ENCODE measurements at regions not wholly inside any gene's neighbourhood (a gene's known extent, or its start where the extent isn't known, plus 50 kb on each side); places are given as distances from the start of the nearest gene placed in this dataset.

DNA sequence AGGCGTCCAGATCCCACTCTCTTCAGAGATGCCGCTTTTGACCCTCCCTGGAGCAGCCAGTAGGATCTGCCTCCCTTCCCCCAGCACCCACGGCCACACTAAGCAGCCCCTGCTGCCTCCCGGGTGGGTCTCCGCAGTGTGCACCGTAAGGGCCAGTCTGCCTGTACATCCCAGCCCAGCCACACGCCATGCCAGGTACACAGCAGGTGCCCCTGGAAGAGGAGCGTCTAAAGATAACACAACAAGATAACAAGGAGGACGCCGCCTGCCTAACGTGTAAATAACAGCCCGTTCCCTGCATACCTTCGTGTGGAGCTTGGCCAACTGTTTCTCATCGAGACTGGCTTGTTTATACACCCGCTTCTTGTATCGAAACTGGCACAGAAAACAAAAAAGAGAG, 139.4 kb downstream of the SHANK2 start:
- intact Hi-C loops (cut with micrococcal nuclease) (no loop called here), dilution Hi-C loops (cut with MboI; ENCODE audit: extremely low pct_ligation_motif_present, low sequenced_read_pairs) (no loop called here)
- no peak overlapping the region for H3K27ac ChIP-seq (ENCODE audit: insufficient read depth, low read depth, low read length)
- TF ChIP-seq MYC (IDR thresholded peaks at IDR 0.05; ENCODE audit: low read depth, low read length) (no peak), FOS (IDR thresholded peaks at IDR 0.05; ENCODE audit: borderline replicate concordance, insufficient read depth, low read length) (no peak), POLR2A (IDR thresholded peaks at IDR 0.05; ENCODE audit: low read depth, low read length) (no peak), JUN (IDR thresholded peaks at IDR 0.05; ENCODE audit: borderline replicate concordance, insufficient read depth, insufficient read length, low read depth) (no peak), EZH2 (IDR thresholded peaks at IDR 0.05; ENCODE audit: borderline replicate concordance, low read depth, low read length, severe bottlenecking) (no peak), GATA2 (IDR thresholded peaks at IDR 0.05; ENCODE audit: insufficient read depth, insufficient read length, low read depth, low read length) (no peak), POLR2AphosphoS5 (IDR thresholded peaks at IDR 0.05; ENCODE audit: insufficient read depth, low read depth, low read length) (no peak)
- TF ChIP-seq, protein P1, sequence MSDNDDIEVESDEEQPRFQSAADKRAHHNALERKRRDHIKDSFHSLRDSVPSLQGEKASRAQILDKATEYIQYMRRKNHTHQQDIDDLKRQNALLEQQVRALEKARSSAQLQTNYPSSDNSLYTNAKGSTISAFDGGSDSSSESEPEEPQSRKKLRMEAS (IDR thresholded peaks at IDR 0.05; ENCODE audit: insufficient read depth, insufficient read length): no peak
- TF ChIP-seq, protein P2, sequence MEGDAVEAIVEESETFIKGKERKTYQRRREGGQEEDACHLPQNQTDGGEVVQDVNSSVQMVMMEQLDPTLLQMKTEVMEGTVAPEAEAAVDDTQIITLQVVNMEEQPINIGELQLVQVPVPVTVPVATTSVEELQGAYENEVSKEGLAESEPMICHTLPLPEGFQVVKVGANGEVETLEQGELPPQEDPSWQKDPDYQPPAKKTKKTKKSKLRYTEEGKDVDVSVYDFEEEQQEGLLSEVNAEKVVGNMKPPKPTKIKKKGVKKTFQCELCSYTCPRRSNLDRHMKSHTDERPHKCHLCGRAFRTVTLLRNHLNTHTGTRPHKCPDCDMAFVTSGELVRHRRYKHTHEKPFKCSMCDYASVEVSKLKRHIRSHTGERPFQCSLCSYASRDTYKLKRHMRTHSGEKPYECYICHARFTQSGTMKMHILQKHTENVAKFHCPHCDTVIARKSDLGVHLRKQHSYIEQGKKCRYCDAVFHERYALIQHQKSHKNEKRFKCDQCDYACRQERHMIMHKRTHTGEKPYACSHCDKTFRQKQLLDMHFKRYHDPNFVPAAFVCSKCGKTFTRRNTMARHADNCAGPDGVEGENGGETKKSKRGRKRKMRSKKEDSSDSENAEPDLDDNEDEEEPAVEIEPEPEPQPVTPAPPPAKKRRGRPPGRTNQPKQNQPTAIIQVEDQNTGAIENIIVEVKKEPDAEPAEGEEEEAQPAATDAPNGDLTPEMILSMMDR (IDR thresholded peaks at IDR 0.05; ENCODE audit: extremely low read depth in 1 of 2, insufficient read depth in 1 of 2, low read depth in 1 of 2, low read length in 2 of 2): no peak
- no peaks in the 10 kb centered on the region for H3K4me1 ChIP-seq (ENCODE audit: control insufficient read depth, extremely low read depth, insufficient read depth, low read length)
- no peaks in the 10 kb centered on the region for H3K9me3 ChIP-seq (replicated peaks; ENCODE audit: control insufficient read depth, insufficient read depth, low read length)
- H3K79me2 ChIP-seq (ENCODE audit: control insufficient read depth, insufficient read depth, low read length): no peaks in the 10 kb centered on the region
- FAIRE-seq: no peak
- CTCF ChIA-PET: no interaction called here
- H3K4me3 ChIP-seq (replicated peaks in 1 of 3; ENCODE audit: insufficient read depth in 1 of 3, low read depth in 1 of 3, low read length in 3 of 3): no peak overlapping the region
- no peaks in the 10 kb centered on the region for H3K27me3 ChIP-seq (ENCODE audit: control insufficient read depth in 2 of 2, insufficient read depth in 2 of 2, low read length in 2 of 2)
- no peak overlapping the region for H2AFZ ChIP-seq (ENCODE audit: low read depth, low read length)
- DNase-seq (ENCODE audit: low read depth, low spot score): no peak
- no peak overlapping the region for H3K9ac ChIP-seq (replicated peaks; ENCODE audit: extremely low read depth, insufficient read depth, low read length)
- no peaks in the 10 kb centered on the region for H3K9me1 ChIP-seq (replicated peaks; ENCODE audit: control insufficient read depth, extremely low read depth, insufficient read depth, low read length)
- H3K4me2 ChIP-seq (ENCODE audit: insufficient read depth, low read length): no peak overlapping the region
- no peaks in the 10 kb centered on the region for H4K20me1 ChIP-seq (replicated peaks; ENCODE audit: control insufficient read depth, extremely low read depth, insufficient read depth, low read length)
- H3K36me3 ChIP-seq (ENCODE audit: control insufficient read depth in 2 of 2, extremely low read depth in 1 of 2, insufficient read depth in 2 of 2, low read length in 2 of 2): no peaks in the 10 kb centered on the region
- no TSS peak for BruUV-seq (replicated peaks)
- POLR2A ChIA-PET: no interaction called here

All from endothelial cell of umbilical vein (primary cell).